Gastroesophageal sphincter (tissue), 4 donors: ENCODE measurements at regions not wholly inside any gene's neighbourhood (a gene's known extent, or its start where the extent isn't known, plus 50 kb on each side); places are given as distances from the start of the nearest gene placed in this dataset.

Experiments
- ATAC-seq: fragments of 150-250 bp; one replicate; pipeline ENCODE4 v1.9.1; 2016; ENCODE audit warnings: mild to moderate bottlenecking, moderate library complexity
- H3K27ac ChIP-seq, 4 donors: fragments of 200-600 bp; sonication (generic) in 3 of 4; 1 replicate in 3 of 4; 2 replicates in 1 of 4; pipeline ENCODE4 v1.5.1; 2016 to 2019
- H3K27me3 ChIP-seq: fragments of 200-600 bp; sonication (generic); one replicate; pipeline ENCODE4 v1.5.1; 2019
- H3K36me3 ChIP-seq, 2 donors: fragments of 200-600 bp; sonication (generic); one replicate each; pipeline ENCODE4 v1.5.1; 2019; ENCODE audit warnings: control low read depth in 1 of 2
- H3K4me1 ChIP-seq, 3 donors: fragments of 200-600 bp; sonication (generic); 1 replicate in 2 of 3; 2 replicates in 1 of 3; pipeline ENCODE4 v1.5.1; 2016 to 2019; ENCODE audit warnings: control low read depth in 2 of 3
- H3K4me3 ChIP-seq, 2 donors: fragments of 200-600 bp; sonication (generic); one replicate each; pipeline ENCODE4 v1.5.1; 2019; ENCODE audit warnings: mild to moderate bottlenecking in 1 of 2, moderate library complexity in 1 of 2
- H3K9me3 ChIP-seq, 3 donors: fragments of 200-600 bp; sonication (generic); one replicate each; pipeline ENCODE4 v1.5.1; 2017 to 2019; ENCODE audit warnings: control low read depth in 2 of 3
- CTCF ChIP-seq, 4 experiments: fragments of 200-600 bp in 2 of 4; fragments of 450-650 bp in 2 of 4; sonication (generic) in 1 of 4; IDR thresholded peaks; one replicate each; pipeline ENCODE4 v1.5.1; 2017 to 2019; ENCODE audit warnings: antibody characterized with exemption in 4 of 4, mild to moderate bottlenecking in 2 of 4, moderate library complexity in 2 of 4
- EP300 ChIP-seq: sonication (generic); formaldehyde crosslinking; IDR thresholded peaks from one replicate; pipeline ENCODE4 v1.6.1; 2017; ENCODE audit warnings: antibody characterized with exemption, mild to moderate bottlenecking
- POLR2A ChIP-seq, 2 donors: fragments of 450-650 bp; IDR thresholded peaks; one replicate each; pipeline ENCODE4 v1.6.1; 2017; ENCODE audit warnings: antibody characterized with exemption in 2 of 2, mild to moderate bottlenecking in 2 of 2, moderate library complexity in 1 of 2
- POLR2AphosphoS5 ChIP-seq: sonication (generic); formaldehyde crosslinking; IDR thresholded peaks from one replicate; pipeline ENCODE4 v1.6.1; 2017; ENCODE audit warnings: antibody characterized with exemption
- WGBS, 2 donors: methylation state at CpG; one replicate each; pipeline ENCODE4 v1.1.5; 2018; ENCODE audit warnings: low coverage in 1 of 2; 5-methylcytosine and 5-hydroxymethylcytosine counted together

GRCh38 chr12:67080637-67081036, 188.5 kb upstream of the CAND1 start:
- TF ChIP-seq EP300 (no peak), CTCF (IDR thresholded peaks at IDR 0.05) (no peak), POLR2AphosphoS5 (no peak), POLR2A (IDR thresholded peaks at IDR 0.05) (no peak)
- ATAC-seq, result no peak

GRCh38 chr12:67082221-67082620, 186.9 kb upstream of the CAND1 start:
- no peaks in the 10 kb centered on the region for H3K36me3 ChIP-seq
- WGBS, 2 donors, result 29 to 33% methylated on average over 1 of the region's 1 CpG
- no peaks in the 10 kb centered on the region for H3K4me1 ChIP-seq
- no peak overlapping the region for H3K27ac ChIP-seq
- no peaks in the 10 kb centered on the region for H3K27me3 ChIP-seq
- no peak for TF ChIP-seq POLR2A (IDR thresholded peaks at IDR 0.05)
- no peak for TF ChIP-seq POLR2AphosphoS5
- no peak for TF ChIP-seq CTCF (IDR thresholded peaks at IDR 0.05)
- no peak for TF ChIP-seq EP300
- no peak for ATAC-seq
- no peak overlapping the region for H3K4me3 ChIP-seq
- H3K9me3 ChIP-seq, result no peaks in the 10 kb centered on the region

More at GRCh38 chr12:67080637-67081036, 188.5 kb upstream of the CAND1 start:
- H3K4me1 ChIP-seq, result no peaks in the 10 kb centered on the region
- H3K27ac ChIP-seq, result no peak overlapping the region
- H3K27me3 ChIP-seq, result no peaks in the 10 kb centered on the region
- H3K9me3 ChIP-seq, result no peaks in the 10 kb centered on the region
- WGBS, 2 donors, result 62 to 81% methylated on average over 1 of the region's 1 CpG
- no peak overlapping the region for H3K4me3 ChIP-seq
- no peaks in the 10 kb centered on the region for H3K36me3 ChIP-seq

- Histone ChIP-seq H3K36me3 (no peaks in the 10 kb centered on the region), H3K9me3 (no peaks in the 10 kb centered on the region), H3K27me3 (no peaks in the 10 kb centered on the region), H3K4me3 (no peak overlapping the region), H3K27ac (no peak overlapping the region), H3K4me1 (no peaks in the 10 kb centered on the region)
- no peak for ATAC-seq
- 81 to 86% methylated on average over 2 of the region's 2 CpGs for WGBS, 2 donors
- TF ChIP-seq POLR2A (IDR thresholded peaks at IDR 0.05), result no peak
Observed at GRCh38 chr12:67085699-67086098, 183.5 kb upstream of the CAND1 start.

GRCh38 chr12:67086116-67086515, 183.0 kb upstream of the CAND1 start:
- H3K36me3 ChIP-seq, result no peaks in the 10 kb centered on the region
- no peak overlapping the region for H3K4me3 ChIP-seq
- peaks cover 0 to 2% (median 0%) of the 10 kb centered on the region in 3 donors for H3K4me1 ChIP-seq
- 64 to 88% methylated on average over 2 of the region's 2 CpGs for WGBS, 2 donors
- ATAC-seq, result no peak
- no peaks in the 10 kb centered on the region for H3K9me3 ChIP-seq
- no peak for TF ChIP-seq CTCF (IDR thresholded peaks at IDR 0.05)
- no peak for TF ChIP-seq POLR2A (IDR thresholded peaks at IDR 0.05)
- TF ChIP-seq POLR2AphosphoS5, result no peak
- no peak for TF ChIP-seq EP300
- no peak overlapping the region for H3K27ac ChIP-seq
- H3K27me3 ChIP-seq, result no peaks in the 10 kb centered on the region

GRCh38 chr12:67088401-67089118, 180.6 kb upstream of the CAND1 start:
- Histone ChIP-seq H3K4me1 (peaks cover 0 to 9% (median 0%) of the 10 kb centered on the region in 3 donors), H3K36me3 (no peaks in the 10 kb centered on the region), H3K4me3 (no peak overlapping the region), H3K9me3 (no peaks in the 10 kb centered on the region), H3K27ac (no peak overlapping the region), H3K27me3 (no peaks in the 10 kb centered on the region)
- 66 to 79% methylated on average over 3 of the region's 3 CpGs for WGBS, 2 donors
- no peak for ATAC-seq
- TF ChIP-seq EP300 (no peak), POLR2A (IDR thresholded peaks at IDR 0.05) (no peak), CTCF (IDR thresholded peaks at IDR 0.05) (no peak), POLR2AphosphoS5 (no peak)
